NAMALWA (cell line): ENCODE measurements at regions not wholly inside any gene's neighbourhood (a gene's known extent, or its start where the extent isn't known, plus 50 kb on each side); places are given as distances from the start of the nearest gene placed in this dataset.

ENCODE experiments used
- DNase-seq: peaks from one replicate; pipeline ENCODE4 v3.0.0-alpha.2; 2015; ENCODE audit warnings: low spot score

DNA sequence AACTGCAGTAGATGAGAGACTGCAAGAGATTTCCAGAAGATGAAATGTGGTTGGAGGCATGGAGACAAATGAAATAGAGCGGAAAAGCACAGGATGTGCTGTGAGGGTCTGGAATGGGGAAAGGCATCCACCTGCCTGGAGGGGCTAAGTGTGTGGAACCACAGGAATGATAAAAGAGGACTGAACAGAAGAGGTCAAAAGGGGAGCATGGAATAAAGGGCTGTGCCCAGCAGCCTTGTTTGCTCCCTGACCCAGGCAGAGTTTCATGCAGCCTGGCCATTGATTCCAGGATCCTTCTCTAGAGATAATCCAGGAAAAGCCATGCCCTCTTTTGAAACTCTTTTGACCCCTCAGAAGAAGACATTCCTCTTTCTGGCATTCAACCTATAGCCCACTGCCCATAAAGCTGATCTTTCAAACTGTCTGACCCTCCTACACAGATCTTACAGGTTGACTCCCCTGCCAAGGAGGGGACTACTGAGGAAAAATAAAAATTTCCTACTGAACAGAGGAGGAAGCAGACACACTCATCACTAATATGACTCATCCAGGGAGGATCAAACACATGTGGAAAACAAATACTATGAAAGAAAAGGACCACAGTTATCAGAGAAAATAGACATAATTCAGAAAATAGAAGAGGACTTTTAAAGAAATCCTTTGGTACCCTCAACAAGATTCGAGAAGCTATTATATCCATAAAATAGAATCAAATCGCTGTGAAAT lies 273.5 kb upstream of the PCSK5 start:
- DNase-seq, result no peak

DNA sequence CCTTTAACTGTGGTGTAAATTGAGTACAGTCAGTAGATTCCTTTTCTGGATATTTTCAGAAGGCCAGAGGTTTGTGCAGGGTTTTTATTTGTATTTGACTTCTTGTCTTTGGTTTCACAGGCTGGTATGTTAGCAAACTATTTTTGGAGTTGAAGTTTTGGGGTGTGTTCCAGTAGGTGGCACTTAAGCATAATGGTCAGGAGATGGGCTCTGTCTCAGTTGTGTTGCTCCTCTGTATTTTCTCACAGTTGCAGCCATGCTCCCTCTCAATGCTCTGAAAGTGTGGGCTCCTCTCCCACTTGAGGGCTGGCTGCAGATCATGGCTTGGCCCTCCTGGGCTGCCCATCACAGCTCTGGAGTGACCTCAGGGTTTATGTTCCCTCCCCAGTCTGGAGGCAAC lies 267.0 kb upstream of the PCSK5 start:
- DNase-seq, result no peak

DNA sequence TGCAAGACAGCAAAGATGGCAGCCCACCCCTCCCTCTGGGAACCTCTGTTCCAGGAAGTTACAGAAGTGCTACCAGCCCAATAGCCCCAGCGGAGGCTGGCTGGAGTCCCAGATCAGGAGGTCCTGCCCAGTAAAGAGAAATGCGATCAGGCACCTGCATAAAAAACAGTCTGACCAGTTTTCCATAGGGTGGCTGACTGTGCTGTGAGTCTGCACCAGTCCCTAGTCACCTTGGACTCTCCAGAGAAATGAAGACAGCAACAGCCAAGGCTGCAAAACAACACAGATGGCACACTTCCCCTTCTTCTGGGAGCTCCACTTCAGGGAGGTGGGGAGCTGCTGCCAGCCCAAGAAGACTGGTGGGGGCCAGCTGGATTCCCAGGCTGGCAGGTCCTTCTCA lies 265.5 kb upstream of the PCSK5 start:
- no peak for DNase-seq

DNA sequence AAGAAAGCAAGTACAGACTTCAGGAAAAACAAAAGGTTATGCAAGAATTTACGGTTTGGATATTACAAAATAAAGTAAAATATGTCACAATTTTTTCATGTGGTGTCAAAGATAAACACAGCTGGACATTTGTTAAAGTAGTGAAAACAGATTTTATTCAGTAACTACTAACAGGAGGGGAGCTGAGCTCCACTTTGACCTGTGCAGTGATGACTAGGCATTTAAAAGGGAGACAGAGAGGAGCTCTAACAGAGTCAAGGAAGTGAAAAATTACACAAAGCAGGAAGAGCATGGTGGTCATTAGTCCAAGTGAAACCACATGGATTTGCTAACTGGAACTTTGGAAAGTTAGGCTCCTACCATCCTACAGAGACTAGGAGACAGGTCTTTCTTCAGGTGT lies 263.6 kb upstream of the PCSK5 start:
- no peak for DNase-seq

DNA sequence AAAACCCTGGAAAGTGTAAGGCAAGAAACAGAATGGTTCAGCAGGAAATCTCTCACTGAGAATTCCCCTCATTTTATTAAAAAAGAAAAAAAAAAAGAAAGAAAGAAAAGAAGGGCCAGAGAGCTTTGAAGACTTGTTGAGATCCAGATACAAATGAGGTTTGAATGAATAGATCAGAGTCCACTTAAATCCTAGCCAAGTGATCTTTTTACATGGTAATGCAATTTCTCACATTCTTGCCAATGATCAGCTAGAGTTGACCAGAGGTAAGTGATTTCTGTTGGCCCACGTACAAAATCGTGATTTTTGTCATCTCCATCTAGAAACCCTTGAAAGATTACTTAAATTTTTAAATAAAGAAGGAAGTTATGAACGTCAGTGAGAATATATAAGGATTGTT lies 261.5 kb upstream of the PCSK5 start:
- DNase-seq, result no peak

DNA sequence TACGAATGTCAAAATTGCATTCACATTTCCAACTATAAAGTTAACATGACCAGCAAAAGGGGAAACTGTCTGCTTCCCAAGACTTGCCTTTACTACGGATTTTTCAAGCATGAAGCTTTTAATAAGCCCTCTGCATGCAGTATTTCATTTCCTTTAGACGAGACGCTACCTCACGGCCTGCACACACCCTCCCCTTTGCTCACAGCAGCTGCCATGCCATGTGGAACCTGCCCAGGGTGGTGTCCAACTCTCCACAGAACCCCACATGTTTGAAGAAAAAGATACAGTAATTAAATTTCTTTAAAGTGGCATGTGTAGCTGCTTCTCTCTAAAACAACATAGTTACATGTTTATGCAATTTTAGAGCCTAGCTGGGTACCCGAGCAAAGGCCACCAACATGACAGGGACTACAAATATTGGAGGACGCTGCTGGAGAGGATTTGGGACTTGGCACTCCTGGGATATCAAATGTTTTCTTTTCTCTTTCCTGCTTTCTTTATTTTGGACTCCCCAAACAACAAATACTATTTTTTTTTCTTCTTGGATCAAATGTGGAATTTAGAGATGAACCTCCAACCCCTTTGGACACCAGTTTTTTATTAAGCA lies 256.9 kb upstream of the PCSK5 start:
- no peak for DNase-seq

DNA sequence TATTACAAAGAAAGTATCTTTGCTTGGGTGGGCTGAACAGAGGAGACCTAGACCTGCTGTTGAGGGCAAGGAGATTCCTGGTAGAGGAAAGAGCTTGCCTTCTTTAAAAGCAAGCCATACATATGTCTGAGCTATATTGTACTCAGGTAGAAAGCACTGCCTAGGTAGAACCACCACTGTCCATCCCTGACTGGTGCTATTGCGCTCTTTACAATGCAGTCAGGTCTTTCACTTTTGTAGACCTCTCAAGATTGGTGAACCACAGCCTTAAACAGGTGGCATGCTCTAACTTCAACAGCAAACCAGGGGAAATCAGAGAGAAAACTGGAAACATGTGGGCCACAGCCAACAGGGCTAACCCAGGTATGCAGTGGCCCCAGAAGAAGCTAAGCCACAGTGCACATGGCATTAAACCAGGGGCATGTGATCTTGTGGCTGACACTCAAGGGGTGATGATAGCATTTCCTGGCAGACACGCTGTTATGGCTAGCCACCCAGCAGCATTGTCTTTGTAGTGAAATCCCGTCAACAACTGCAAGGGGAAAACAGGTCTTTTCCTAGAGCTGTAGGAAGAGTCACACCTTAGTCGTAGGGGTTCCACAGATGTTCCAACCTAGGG lies 253.9 kb upstream of the PCSK5 start:
- DNase-seq, result no peak

DNA sequence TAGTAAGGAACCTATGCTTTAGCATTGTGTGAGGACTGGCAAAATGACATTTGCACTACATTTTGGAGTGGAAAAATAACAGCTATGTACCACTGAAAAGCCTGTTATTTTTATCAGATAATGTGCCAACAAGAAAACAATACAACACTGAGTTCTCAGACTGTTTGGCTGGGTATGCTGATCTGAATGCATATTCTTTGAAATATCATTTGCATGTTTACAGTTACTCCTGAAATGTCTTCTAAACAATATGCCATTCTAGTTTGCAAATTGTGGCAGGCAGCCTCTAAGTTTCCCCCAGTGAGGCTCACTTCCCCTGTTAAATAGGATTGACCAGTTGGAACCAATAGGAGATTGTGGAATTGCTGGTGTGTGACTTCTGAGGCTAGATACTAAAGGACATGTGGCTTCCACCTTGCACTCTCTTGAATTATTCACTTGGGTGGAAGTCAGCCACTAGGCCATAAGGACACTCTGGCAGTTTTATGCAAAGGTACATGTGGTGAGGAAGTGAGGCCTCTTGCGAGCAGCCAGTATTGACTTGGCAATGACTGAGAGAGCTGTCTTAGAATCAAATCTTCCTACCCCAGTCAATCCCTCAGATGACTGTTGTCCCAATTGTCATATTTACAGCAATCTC lies 250.4 kb upstream of the PCSK5 start:
- DNase-seq, result no peak

DNA sequence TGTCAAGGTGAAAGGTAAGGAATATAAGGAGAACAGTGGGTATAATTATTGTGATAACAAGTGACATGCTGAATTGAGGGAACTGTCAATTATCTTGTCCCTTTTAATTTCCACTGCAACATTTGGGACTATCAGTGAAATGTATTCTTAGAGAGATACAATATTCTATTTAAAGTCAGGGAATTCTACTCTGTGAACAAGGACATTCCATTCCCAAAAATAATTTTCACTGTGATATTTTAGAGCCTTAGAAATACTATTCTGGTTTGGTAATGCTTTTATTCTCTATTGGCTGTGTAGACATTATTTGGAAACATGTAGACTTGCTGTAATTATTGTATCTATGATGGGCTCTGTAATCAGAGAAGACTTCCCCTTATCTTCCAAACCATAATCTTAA lies 248.0 kb upstream of the PCSK5 start:
- no peak for DNase-seq

DNA sequence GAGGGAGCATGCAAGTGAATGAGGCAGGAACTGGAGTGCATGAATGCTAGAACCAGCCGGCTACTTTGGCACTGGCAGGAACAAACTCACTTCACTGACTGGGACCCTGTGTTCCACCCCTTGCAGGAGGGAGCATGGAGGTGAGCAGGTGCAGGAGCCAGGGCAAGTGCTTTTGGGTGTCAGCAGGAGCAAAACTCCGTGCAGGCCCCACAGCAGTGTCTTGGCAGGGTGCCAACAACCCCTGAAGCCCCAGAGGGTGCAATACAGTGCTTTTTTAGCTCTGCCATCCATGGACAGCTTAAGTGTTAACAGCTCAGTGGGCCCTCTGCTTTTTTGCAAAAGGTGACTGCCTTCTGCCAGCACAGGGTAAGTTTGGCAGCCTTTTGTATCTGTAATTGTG lies 245.8 kb upstream of the PCSK5 start:
- no peak for DNase-seq

DNA sequence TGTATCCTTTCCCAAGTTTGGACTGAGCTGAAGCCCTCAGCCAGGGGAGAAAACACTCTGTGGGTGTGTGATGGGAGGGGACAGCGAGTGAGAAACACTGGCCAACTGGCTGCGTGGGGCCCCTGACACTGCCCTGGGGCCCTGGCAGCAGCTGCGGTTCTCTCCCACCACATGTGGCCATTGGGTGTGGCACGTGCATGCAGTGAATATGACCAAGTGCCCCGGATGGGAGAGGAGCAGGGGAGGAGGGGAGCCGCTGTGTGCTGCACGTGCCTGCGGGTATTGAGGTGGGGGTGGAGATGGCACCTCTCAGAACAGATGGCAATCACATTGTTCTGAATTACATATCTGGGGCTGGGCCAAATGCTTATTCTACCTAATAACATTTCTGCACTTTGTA lies 242.4 kb upstream of the PCSK5 start:
- DNase-seq, result no peak

DNA sequence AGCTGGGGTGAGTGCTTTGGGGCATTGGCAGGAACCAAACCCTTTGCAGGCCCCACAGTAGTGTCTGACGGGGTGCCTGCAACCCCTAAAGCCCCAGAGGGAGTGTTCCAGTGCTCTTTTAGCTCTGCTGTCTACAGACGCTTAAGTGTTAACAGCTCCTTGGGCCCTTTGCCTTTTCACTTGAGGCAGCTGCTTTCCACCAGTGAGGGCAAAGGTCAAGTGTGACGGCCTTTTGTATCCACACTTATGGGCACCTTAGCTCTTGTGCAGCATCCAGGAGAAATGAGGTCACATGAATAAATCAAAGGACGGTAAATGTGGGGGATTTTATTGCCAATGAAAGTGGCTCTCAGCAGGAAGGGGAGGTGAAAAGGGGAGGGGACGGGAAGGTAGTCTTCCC lies 241.4 kb upstream of the PCSK5 start:
- no peak for DNase-seq

DNA sequence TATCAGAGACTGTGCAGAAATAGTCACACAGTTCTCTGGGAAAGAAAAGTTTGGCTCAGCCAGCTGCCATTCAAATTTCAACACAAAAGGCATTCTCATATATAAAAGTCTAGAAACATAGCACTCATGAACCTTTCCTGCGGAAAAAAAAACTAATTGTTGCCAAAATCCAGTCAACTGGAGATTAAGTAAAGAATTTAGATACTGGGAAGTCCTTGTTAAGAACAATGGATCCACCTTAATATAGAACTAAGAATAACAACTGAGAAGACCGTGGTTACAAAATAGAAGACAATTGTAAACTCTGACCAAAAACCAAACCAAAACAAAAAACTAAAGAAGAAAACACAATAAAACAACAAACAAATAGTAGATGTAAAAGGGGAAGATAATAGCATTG lies 238.8 kb upstream of the PCSK5 start:
- no peak for DNase-seq

DNA sequence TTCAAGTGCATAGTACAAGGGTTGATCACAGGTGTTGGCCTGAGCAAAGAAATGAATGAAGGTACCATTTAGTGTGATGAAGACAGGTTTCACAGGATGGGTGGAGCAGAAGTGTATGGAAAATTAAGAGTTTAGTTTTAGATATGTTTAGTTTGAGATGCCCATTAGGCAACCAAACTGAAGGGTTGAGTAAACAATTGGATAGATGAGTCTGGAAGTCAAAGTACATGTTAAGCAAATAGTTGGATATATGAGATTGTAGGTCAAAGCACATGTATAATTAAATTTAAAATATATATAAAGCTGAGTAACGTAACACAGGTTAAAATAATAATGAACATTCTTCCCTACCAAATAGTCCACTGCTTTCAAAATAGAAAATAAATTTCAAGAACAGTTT lies 237.1 kb upstream of the PCSK5 start:
- no peak for DNase-seq

DNA sequence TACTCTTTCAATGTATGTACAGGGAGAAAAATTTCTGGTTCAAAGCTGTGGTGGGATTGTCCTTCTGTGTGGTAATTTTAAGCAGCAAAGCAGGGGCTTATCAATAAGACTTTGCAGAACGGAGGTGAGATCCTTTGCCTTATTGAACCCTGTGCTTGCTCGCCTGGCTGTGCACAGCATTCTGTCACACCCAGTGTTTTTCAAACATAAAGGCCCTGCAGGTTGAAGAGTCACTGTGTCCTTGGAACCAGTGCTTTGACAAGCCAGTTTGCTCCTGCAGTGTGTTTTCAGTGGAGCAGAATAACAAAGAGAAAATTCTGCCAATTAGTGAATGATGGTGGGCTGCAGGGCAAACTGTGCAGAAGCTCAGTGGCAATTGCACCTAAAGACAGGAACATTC lies 236.7 kb upstream of the PCSK5 start:
- no peak for DNase-seq

DNA sequence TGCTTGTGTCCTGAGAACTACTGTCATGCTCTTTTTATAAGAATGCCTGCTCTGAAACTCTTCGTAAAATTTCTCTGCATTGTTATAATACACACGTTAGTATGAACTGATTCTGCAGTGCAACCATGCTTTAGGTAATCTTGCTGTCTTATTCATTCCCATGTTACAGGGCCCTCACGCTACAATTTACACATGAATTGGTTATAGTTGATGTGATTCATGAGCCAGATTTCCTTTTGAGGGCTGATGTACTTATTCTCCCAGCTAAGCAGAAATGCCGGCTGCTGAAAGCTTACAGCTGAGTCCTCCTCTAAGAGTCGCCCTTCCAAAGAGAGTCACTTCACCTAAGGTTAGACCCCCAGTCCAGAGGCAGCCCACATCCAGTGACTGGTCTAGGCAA lies 233.5 kb upstream of the PCSK5 start:
- no peak for DNase-seq

DNA sequence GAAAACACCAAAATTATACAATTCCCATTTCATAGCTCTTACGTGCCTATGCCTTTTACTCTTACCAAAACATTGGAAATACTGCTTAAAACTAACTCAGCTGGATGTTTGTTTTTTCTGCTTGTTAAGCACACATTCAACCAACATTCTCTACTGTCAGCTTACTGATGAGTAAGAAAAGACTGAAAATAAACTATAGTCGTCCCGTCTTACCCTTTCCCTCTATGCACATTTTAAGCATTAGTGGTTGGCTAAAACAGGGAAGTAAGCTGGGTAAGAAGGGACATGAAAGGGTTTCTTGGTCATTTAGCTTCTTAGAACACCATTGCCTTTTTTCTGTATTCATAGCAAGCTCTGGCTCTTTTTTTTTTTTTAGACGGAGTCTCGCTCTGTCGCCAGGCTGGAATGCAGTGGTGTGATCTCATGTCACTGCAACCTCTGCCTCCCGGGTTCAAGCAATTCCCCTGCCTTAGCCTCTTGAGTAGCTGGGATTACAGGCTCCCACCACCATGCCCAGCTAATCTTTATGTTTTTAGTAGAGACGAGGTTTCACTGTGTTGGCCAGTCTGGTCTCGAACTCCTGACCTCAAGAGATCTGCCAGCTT lies 232.1 kb upstream of the PCSK5 start:
- no peak for DNase-seq

DNA sequence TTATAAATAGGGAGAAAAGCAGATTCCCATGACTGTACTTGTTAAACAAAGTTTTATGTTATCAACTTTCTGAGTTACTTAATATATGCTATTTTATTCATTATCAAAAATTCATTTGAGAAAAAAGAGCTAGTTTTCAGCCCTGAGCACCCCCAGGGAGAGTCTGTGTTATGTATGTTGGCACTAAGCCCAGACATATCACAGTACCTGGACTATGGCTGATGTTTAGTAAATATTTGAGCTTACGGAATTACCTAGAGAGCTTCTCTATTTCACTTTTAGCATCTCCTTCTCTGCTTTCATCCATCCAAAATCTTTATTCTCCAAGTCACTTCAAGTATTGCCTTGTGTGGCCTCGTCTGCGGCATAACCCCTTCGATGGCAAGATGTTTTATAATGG lies 225.9 kb upstream of the PCSK5 start:
- DNase-seq, result no peak

DNA sequence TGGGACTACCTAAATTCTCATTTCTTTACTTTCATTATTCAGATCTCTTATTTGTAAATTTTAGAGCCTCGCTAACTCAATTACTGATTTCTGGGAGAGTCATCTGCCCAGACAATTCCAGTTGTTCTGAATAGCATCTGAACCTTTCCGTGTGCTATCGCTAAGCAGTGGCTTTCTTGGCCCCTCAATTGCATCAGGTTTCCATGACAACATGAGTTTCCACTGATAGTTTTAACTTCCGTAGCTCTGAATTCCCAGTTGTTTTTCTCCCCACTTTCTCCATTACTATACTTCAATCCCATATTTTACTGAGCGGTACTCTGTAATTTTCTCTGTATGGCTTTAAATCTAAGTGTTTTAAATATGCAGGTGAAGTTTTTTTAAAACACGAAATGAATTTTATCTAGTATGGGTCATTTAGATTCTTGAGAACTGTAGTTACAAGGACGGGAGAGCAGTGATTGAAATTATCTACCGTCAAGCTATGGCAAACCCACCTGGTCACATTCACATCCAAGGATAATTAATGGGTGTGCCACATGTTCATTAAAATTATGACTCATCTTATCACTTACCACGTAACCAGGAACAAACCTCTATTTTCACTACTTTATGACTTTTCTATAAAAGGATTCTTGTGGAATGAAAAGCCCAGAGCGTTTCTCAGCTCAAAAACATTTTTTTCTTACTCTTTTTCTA lies 223.5 kb upstream of the PCSK5 start:
- DNase-seq, result no peak

DNA sequence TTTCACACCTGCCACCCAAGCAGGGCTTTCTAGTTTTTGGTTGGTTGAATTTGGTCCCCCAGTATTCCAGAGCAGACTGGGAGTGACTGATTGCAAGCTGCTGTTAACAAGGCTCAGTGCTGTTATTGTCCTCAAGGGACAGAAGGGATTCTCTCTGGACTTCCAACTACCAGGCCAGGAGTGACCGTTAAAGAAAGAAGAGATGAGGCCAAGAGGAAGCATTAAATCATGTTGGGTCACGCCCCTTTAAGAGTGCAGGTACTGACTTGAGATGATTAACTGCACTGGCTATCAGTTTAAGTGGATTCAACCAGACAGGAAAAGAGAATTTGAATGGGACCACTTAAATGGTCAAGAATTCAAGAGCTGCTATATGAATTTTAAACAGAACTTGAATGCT lies 220.8 kb upstream of the PCSK5 start:
- DNase-seq, result no peak

DNA sequence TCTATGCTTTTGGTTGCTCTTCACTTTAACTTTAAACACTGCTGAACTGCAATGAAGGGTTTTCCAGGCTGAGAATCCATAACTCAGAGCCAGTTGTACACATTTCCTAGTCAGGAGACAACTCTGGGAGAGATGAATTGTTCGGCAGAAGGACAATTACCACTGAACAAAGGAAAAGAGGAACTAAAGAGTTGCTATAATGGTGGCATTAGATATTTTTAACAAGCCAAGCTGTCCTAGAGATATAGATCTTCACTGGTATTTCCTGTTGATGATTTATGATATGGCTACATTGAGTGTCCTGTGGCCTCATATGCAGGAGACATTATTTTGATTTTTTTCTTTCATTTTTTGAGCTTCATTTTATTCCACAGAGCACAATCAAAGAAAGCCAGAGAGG lies 219.1 kb upstream of the PCSK5 start:
- no peak for DNase-seq

DNA sequence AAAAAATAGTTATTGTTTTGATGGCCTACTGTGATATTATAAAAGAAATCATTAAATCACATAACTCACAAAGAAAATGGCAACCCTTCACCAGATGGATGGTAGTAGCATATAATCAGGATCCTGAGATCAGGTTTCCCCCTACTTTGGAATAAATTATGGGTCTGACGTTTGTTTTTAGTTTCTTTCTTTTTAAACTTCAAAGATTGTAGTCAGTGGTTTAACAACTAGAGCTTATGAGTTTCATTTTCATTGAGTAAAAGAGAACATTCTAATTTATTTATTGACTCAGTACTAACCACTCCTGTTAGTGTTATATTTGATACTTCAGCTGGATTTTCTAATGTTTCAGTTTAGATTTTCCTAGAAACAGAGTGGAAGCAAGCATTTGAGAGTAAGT lies 218.0 kb upstream of the PCSK5 start:
- DNase-seq, result no peak
